HEK293 (cell line): ENCODE measurements at regions not wholly inside any gene's neighbourhood (a gene's known extent, or its start where the extent isn't known, plus 50 kb on each side); places are given as distances from the start of the nearest gene placed in this dataset.
A peak's percentile ranks its signal among the peaks of the same experiment; 100 is the strongest.

Experiments used
- CTCF ChIA-PET: fragments of 350-600 bp; formaldehyde crosslinking; extraction: SDS; loops from one replicate; lab custom pipeline; 2021; ENCODE audit warnings: antibody characterized with exemption; lab: Yijun Ruan, JAX
- POLR2A ChIA-PET: fragments of 300-600 bp; formaldehyde crosslinking; extraction: SDS; loops from one replicate; lab custom pipeline; 2020; ENCODE audit warnings: antibody characterized with exemption, inconsistent platforms; lab: Yijun Ruan, JAX
- H3K27ac ChIP-seq: fragments of 200-500 bp; sonication (Bioruptor generic); 2 replicates; pipeline ENCODE4 v1.5.1; 2014; ENCODE audit warnings: low read depth, low read length, control low read depth, inconsistent platforms; ENCODE audit errors: extremely low read depth
- H3K36me3 ChIP-seq, 2 experiments: fragments of 200-500 bp in 1 of 2; sonication (Bioruptor generic) in 1 of 2; 1 replicate in 1 of 2; 2 replicates in 1 of 2; pipeline ENCODE4 v1.5.1; 2014 to 2017; ENCODE audit warnings: inconsistent platforms in 2 of 2, low read length in 2 of 2; ENCODE audit not compliant: control insufficient read depth in 2 of 2, insufficient read depth in 1 of 2
- H3K4me1 ChIP-seq: fragments of 200-500 bp; sonication (Bioruptor generic); 2 replicates; pipeline ENCODE4 v1.5.1; 2014; ENCODE audit warnings: mild to moderate bottlenecking, low read length, inconsistent platforms; ENCODE audit not compliant: control insufficient read depth, insufficient read depth
- H3K4me3 ChIP-seq: 2 replicates; pipeline ENCODE4 v1.5.1; 2011; ENCODE audit warnings: low read depth, mild to moderate bottlenecking, control low read depth, low read length, moderate library complexity
- H3K9me3 ChIP-seq: fragments of 200-500 bp; sonication (Bioruptor generic); 2 replicates; pipeline ENCODE4 v1.5.1; 2014; ENCODE audit warnings: low read depth, low read length, inconsistent platforms; ENCODE audit not compliant: control insufficient read depth, insufficient read depth
- AEBP2 ChIP-seq: fragments of 450-650 bp; formaldehyde crosslinking; IDR thresholded peaks from 2 replicates; pipeline ENCODE4 v1.5.1; 2016; ENCODE audit warnings: missing biosample characterization, missing genetic modification characterization, borderline replicate concordance
- BCL11B ChIP-seq: fragments of 450-650 bp; formaldehyde crosslinking; IDR thresholded peaks from 2 replicates; pipeline ENCODE4 v1.5.1; 2016; ENCODE audit warnings: low read depth, missing biosample characterization, missing genetic modification characterization
- GLI2 ChIP-seq: fragments of 450-650 bp; formaldehyde crosslinking; IDR thresholded peaks from 2 replicates; pipeline ENCODE4; 2017; ENCODE audit warnings: missing biosample characterization, missing genetic modification characterization, low read depth, borderline replicate concordance
- GLIS1 ChIP-seq: fragments of 450-650 bp; formaldehyde crosslinking; IDR thresholded peaks from 2 replicates; pipeline ENCODE4 v1.5.1; 2016; ENCODE audit warnings: missing biosample characterization, missing genetic modification characterization
- HOXA7 ChIP-seq: sonication (generic); formaldehyde crosslinking; IDR thresholded peaks from 2 replicates; pipeline ENCODE4 v1.8.1; 2022; ENCODE audit warnings: missing genetic modification reagents, borderline replicate concordance
- IKZF3 ChIP-seq: fragments of 450-650 bp; IDR thresholded peaks from 2 replicates; pipeline ENCODE4 v1.5.0; 2018; ENCODE audit warnings: missing biosample characterization, mild to moderate bottlenecking, missing genetic modification characterization, moderate library complexity
- MZF1 ChIP-seq: fragments of 450-650 bp; formaldehyde crosslinking; IDR thresholded peaks from 2 replicates; pipeline ENCODE4 v1.5.1; 2017; ENCODE audit warnings: missing biosample characterization, missing genetic modification characterization, borderline replicate concordance
- PRDM1 ChIP-seq: fragments of 450-650 bp; formaldehyde crosslinking; IDR thresholded peaks from 2 replicates; pipeline ENCODE4; 2016; ENCODE audit warnings: missing biosample characterization, missing genetic modification characterization
- PRDM10 ChIP-seq: fragments of 450-650 bp; formaldehyde crosslinking; IDR thresholded peaks from 2 replicates; pipeline ENCODE4 v1.5.1; 2016; ENCODE audit warnings: missing biosample characterization, missing genetic modification characterization
- RBAK ChIP-seq: fragments of 450-650 bp; formaldehyde crosslinking; IDR thresholded peaks from 2 replicates; pipeline ENCODE4 v1.5.1; 2016; ENCODE audit warnings: missing biosample characterization, missing genetic modification characterization
- ZFHX2 ChIP-seq: fragments of 450-650 bp; formaldehyde crosslinking; conservative IDR thresholded peaks from 2 replicates; pipeline ENCODE4 v1.5.1; 2016; ENCODE audit warnings: missing biosample characterization, missing genetic modification characterization
- ZNF138 ChIP-seq: fragments of 450-650 bp; formaldehyde crosslinking; IDR thresholded peaks from 2 replicates; pipeline ENCODE4 v1.5.1; 2016; ENCODE audit warnings: missing biosample characterization, missing genetic modification characterization, borderline replicate concordance
- ZNF175 ChIP-seq: fragments of 450-650 bp; formaldehyde crosslinking; IDR thresholded peaks from 2 replicates; pipeline ENCODE4 v1.5.1; 2016; ENCODE audit warnings: missing biosample characterization, missing genetic modification characterization
- ZNF214 ChIP-seq: fragments of 450-650 bp; formaldehyde crosslinking; IDR thresholded peaks from 2 replicates; pipeline ENCODE4 v1.5.1; 2017; ENCODE audit warnings: missing biosample characterization, mild to moderate bottlenecking, missing genetic modification characterization, borderline replicate concordance
- ZNF623 ChIP-seq: fragments of 450-650 bp; formaldehyde crosslinking; IDR thresholded peaks from 2 replicates; pipeline ENCODE4 v1.5.1; 2016; ENCODE audit warnings: missing biosample characterization, missing genetic modification characterization
- ZNF664 ChIP-seq: fragments of 450-650 bp; formaldehyde crosslinking; IDR thresholded peaks from 2 replicates; pipeline ENCODE4 v1.5.1; 2016; ENCODE audit warnings: missing biosample characterization, missing genetic modification characterization
- ZNF785 ChIP-seq: fragments of 450-650 bp; formaldehyde crosslinking; IDR thresholded peaks from 2 replicates; pipeline ENCODE4 v1.5.1; 2016; ENCODE audit warnings: missing biosample characterization, missing genetic modification characterization
- ZSCAN30 ChIP-seq: fragments of 450-650 bp; IDR thresholded peaks from 2 replicates; pipeline ENCODE4 v1.5.1; 2018; ENCODE audit warnings: missing biosample characterization, mild to moderate bottlenecking, missing genetic modification characterization, moderate library complexity

- no peaks in the 10 kb centered on the region for H3K36me3 ChIP-seq
- no peak for TF ChIP-seq RBAK (tag by site-specific recombination)
- peak; percentile 92 for TF ChIP-seq GLIS1 (tag by site-specific recombination)
- TF ChIP-seq, all 188 proteins: peak for 1
- Histone ChIP-seq H3K4me1 (no peaks in the 10 kb centered on the region), H3K9me3 (no peaks in the 10 kb centered on the region), H3K4me3 (no peak overlapping the region), H3K27ac (no peak overlapping the region)
- ChIA-PET POLR2A (no interaction called here), CTCF (no interaction called here)
These were observed 131.9 kb downstream of the HLX start for GRCh38 chr1:221011145-221011544.

- POLR2A ChIA-PET = no interaction called here
- H3K4me1 ChIP-seq = no peaks in the 10 kb centered on the region
- no peak for TF ChIP-seq BCL11B (tag by site-specific recombination)
- TF ChIP-seq MZF1 (tag by site-specific recombination) = no peak
- no peak for TF ChIP-seq AEBP2
- no peak for TF ChIP-seq PRDM10 (tag by site-specific recombination)
- no peak for TF ChIP-seq ZNF175 (tag by site-specific recombination)
- TF ChIP-seq ZNF785 (tag by site-specific recombination) = no peak
- TF ChIP-seq ZNF623 = no peak
- TF ChIP-seq PRDM1 (tag by site-specific recombination) = no peak
- no peak for TF ChIP-seq IKZF3 (tag by site-specific recombination)
- TF ChIP-seq ZFHX2 = no peak
- no peak for TF ChIP-seq ZNF664 (tag by site-specific recombination)
- TF ChIP-seq HOXA7 (CRISPR knock-in tag) = no peak
- no peak for TF ChIP-seq ZNF138
- no peak for TF ChIP-seq GLI2 (tag by site-specific recombination)
- TF ChIP-seq ZNF214 (tag by site-specific recombination) = no peak
- no peak for TF ChIP-seq ZSCAN30 (tag by site-specific recombination)
- no peak overlapping the region for H3K4me3 ChIP-seq
- CTCF ChIA-PET = no interaction called here
- H3K27ac ChIP-seq = no peak overlapping the region
- H3K9me3 ChIP-seq = no peaks in the 10 kb centered on the region
- H3K36me3 ChIP-seq = no peaks in the 10 kb centered on the region
These were observed 132.9 kb downstream of the HLX start for GRCh38 chr1:221012120-221012519.
